GM12873 (cell line): ENCODE measurements at regions not wholly inside any gene's neighbourhood (a gene's known extent, or its start where the extent isn't known, plus 50 kb on each side); places are given as distances from the start of the nearest gene placed in this dataset.

ENCODE experiments used
- TF ChIP-seq, protein P1 (sequence below): IDR thresholded peaks from 2 replicates; pipeline ENCODE4 v1.5.1; 2012; ENCODE audit warnings: low read depth, mild to moderate bottlenecking, moderate library complexity, low read length, control low read depth; ENCODE audit not compliant: insufficient read depth; ENCODE audit errors: missing control alignments

DNA sequence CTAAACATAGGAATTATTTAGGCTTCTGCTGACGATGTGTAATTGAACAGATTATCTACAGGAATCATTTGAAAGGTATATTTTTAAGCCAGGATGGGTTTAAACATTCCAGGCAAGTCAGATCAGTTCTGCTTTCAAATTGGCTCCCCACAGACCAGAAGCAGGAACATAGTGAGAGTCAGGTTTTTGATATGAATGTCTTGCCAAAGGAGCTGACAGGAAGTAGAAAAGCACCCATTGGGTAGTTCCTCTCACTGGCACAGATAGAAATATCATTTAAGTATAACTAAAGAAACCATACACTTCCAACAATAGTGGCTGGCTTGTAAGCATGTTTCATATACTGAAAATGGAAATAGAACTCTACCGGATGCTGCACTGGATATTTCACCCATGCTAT, 95.2 kb downstream of the CLDN1 start:
- TF ChIP-seq, protein P1, sequence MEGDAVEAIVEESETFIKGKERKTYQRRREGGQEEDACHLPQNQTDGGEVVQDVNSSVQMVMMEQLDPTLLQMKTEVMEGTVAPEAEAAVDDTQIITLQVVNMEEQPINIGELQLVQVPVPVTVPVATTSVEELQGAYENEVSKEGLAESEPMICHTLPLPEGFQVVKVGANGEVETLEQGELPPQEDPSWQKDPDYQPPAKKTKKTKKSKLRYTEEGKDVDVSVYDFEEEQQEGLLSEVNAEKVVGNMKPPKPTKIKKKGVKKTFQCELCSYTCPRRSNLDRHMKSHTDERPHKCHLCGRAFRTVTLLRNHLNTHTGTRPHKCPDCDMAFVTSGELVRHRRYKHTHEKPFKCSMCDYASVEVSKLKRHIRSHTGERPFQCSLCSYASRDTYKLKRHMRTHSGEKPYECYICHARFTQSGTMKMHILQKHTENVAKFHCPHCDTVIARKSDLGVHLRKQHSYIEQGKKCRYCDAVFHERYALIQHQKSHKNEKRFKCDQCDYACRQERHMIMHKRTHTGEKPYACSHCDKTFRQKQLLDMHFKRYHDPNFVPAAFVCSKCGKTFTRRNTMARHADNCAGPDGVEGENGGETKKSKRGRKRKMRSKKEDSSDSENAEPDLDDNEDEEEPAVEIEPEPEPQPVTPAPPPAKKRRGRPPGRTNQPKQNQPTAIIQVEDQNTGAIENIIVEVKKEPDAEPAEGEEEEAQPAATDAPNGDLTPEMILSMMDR, result no peak

DNA sequence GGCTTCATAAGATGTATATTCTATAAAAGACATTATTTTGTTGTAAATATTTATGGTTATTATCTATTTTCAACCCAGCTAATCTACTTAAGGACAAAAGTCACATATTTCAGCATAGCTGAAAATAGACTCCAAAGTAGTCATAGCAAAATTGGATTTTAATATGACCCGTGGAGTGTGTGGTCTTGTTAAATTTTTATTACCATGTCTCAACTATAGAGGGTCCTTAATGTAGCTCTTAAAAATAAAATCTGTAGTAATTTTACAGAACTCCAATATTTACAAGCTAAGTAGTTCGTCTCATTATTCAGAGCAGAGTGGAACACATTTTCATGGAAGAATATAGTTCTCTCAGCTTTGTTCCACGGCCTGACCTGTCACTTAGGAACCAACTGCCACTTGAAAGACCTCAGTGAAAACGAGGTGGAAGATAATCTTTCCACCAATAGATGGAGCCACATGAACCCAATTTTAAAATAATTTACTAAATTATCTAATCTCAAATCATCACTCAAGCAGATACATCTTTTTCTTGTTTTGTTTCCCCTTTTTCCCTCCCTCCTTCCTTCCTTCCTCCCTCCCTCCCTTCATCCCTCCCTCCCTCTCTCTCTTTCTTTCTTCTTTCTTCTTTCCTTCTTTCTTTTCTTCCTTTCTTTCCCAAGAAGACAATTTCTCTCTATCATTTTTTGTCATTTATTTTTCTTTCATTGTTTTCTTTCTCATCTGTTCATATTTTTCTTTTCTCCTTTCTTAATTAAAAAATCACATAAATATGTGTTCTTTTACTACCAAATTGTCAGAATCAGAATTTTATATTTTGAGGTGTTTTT, 97.2 kb downstream of the CLDN1 start:
- TF ChIP-seq, protein P1, result peak; percentile 36

DNA sequence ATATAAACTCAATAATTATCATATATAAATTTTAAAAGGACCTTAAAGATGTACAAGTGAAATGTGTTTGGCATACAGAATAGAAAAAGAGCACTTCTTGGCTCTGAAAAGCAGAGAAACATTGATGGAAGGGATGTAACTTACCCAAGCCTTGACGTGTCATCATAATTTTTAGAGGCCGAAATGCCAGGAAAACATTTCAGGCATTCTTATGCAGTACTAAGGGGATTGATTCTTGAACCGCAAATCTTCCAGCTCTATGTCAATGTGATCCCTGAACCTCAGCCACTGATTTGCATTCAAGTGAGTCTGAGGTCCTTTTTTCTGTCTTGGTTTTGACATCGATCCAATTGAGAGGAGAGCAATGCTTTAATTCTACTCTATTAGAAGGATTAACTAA, 97.8 kb downstream of the CLDN1 start:
- TF ChIP-seq, protein P1, result no peak

DNA sequence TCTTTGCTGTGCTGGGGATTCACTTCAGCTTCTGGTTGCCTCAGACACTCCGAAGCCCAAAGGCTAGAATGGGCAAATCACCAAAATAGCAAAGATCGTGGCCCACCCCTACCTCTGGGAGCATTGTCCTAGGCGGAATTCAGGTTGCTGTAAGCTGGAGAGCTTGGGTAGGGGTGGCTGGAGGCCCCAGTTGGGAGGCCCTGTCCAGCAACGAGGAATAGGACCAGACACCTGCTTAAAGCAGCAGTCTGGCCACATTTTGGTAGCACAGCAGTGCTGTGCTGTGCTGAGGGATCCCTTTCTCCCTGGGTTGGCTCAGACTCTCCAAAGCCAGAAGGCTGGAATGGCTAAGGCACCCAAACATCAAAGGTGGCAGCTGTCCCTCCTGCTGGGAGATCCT, 99.3 kb downstream of the CLDN1 start:
- TF ChIP-seq, protein P1, result no peak

DNA sequence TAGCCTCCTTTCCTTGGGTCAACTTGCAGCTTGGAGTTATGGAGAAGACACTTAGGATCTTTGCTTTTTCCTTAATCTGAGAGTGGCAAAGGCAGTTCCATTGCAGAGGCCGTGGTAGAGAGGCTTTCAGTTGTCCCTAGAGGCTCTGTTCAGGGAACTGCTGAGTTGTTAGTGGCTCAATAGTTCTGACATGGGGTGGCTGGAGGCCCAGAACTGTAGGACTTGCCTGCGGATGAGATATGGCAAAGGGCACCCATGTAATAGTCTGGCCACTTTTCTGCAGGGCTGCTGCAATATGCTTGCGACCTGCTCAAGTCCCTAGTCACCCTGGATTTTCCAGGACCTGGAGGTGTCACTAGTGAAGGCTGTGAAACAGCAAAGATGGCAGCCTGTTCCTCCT, 99.9 kb downstream of the CLDN1 start:
- TF ChIP-seq, protein P1, result no peak

DNA sequence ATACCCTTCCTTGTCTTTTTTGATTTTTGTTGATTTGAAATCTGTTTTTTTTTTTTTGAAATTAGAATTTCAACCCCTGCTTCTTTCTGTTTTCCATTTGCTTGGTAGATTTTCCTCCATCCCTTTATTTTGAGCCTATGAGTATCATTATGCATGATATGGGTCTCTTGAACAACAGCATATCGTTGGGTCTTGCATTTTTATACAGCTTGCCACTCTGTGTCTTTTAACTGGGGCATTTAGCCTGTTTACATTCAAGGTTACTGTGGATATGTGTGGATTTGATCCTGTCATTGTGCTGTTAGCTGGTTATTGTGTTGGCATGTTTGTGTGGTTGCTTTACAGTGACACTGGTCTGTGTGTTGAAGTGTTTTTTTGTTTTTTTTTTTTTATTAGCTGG, 99.7 kb upstream of the P3H2 start:
- TF ChIP-seq, protein P1, result no peak

DNA sequence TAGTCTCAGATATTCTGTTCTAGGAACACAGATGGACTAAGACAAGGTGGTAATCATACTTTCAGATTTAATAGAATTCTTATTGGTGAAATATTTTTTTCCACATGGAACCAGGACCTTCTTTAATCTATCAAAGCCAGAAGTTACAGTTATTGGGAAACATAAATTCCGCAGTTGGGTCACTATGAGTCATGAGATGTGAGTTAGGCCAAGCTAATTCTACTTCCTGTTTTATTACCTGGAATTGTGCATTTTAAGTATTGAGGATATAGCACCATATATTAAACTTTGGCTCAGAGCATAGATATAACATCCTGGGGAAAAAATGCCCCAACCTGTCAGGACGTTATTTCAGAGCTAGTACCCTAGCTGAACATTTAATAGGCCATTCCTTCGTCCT, 96.4 kb upstream of the P3H2 start:
- TF ChIP-seq, protein P1, result no peak

DNA sequence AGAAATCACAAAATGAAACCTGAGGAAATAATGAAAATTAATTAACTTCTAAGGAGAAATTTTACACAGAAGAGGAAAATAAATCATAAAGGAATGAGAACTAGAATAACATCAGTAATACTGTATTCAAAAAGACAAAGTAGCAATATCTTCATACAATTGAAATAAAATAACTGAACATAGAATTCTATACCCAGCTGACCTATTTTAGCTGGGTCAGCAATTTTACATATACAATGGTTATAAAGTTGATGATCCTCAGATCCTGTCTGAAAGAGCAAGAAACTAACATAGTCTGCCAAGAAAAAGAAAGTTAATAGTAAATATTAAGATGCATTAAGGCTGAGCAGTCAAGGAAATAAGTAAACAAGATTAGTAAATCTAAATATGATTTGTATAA, 93.0 kb upstream of the P3H2 start:
- TF ChIP-seq, protein P1, result no peak
